ENCODE measurements at regions not wholly inside any gene's neighbourhood (a gene's known extent, or its start where the extent isn't known, plus 50 kb on each side); places are given as distances from the start of the nearest gene placed in this dataset.

DNA sequence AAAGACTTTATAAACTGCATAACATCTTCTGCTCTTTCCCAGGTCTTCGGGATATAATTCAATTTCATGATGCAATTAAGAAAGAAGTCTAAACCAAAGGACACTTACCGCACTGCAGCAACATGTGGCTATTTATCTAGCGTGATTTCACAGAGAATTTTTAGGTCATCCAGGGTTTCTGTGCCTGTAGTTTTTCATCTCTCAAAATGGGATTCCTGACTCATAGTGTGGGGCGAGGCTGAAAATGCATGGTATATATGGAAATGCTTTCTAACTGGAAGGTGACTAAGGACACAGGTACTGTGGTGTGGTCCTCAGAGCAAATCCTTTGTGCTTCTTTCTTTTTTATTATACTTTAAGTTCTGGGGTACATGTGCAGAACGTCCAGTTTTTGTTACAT lies 557.7 kb upstream of the KLF4 start:
- TF ChIP-seq CTCF (IDR thresholded peaks at IDR 0.05; ENCODE audit: low read depth, low read length, poor library complexity, severe bottlenecking), result no peak
- TF ChIP-seq EZH2phosphoT487 (IDR thresholded peaks at IDR 0.05; ENCODE audit: borderline replicate concordance, low read length), result no peak
